ENCODE measurements at regions not wholly inside any gene's neighbourhood (a gene's known extent, or its start where the extent isn't known, plus 50 kb on each side); places are given as distances from the start of the nearest gene placed in this dataset.
"Not testable (repeated sequence)": the region's sequence is repeated elsewhere in the genome, so short reads cannot be mapped to it uniquely, and the experiment has no call there.

DNA sequence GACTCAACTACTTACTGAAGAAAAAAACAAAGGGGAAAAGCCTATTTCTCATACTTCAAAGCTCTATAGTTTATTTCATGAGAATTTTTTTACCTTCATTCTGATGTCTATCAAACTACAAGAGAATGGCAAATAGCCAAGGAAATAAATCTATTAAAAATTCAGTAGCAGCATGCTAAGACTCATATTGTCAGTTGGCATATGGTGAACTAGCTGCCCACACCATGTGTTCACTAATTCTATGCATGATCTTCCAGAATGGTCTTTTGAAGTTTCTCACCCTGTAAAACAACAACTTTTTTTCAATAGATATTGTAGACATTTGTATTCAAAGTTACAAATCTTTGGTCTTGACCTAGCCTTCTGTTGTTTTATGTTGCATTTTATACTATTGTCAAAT is 386.2 kb downstream of the RSL24D1 start:
- in situ Hi-C loops (cut with HindIII; ENCODE audit: low pct_unique_long_range_greater_than_20kb, low sequenced_read_pairs) = no loop called here
- no peak for DNase-seq (ENCODE audit: low read depth, low spot score)

DNA sequence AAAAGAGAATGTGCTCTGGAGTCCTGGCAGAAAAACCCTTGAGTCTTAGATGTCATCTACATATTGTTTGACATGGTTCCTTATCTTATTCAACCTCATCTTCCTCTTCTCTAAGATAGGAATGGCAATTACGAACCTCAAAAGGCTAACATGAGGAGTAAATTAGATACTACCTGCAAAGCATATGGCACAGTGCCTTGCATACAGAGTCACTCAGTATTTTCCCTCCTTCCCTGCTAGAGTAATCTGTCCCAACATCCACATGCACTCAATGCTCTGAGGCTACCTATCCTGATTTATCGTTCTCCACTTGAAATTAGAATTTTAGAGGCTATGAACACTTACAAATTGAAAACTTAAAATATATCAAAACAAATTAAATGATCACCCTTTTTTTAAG is 386.7 kb downstream of the RSL24D1 start:
- DNase-seq (ENCODE audit: low read depth, low spot score) = no peak
- in situ Hi-C loops (cut with HindIII; ENCODE audit: low pct_unique_long_range_greater_than_20kb, low sequenced_read_pairs) = no loop called here

DNA sequence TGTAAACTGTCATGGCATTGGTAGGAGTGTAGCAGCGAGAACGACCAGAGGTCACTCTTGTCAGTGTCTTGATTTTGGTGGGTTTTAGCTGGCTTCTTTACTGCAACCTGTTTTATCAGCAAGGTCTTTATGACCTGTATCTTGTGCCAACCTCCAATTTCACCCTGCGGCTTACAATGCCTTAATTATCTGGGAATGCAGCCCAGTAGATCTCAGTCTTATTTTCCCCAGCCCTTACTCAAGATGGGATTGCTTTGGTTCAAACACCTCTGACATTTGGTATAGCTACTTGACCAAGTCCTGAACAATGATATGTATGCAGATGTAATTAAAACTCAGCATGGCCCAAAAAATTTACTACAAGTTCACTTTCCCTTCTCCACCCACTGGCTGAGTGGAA is 388.4 kb downstream of the RSL24D1 start:
- in situ Hi-C loops (cut with HindIII; ENCODE audit: low pct_unique_long_range_greater_than_20kb, low sequenced_read_pairs) = no loop called here
- DNase-seq (ENCODE audit: low read depth, low spot score) = no peak

DNA sequence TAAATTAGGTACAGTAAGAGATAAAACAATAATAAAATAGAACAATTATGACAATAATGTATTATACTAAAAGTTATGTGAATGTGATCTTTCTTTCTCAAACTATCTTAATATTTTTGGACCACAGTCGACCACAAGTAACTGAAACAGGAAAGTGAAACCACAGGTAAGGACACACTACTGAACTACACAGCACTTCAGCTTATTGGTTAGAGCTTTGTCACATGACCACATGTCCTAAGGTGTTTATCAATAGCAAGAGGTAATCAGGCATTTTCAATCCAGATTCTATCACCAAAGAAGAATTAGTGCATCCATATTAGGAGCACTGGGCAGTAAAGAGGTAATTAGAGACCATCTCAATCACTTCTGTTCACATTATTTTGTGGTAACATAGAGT is 392.8 kb downstream of the RSL24D1 start:
- no peak for DNase-seq (ENCODE audit: low read depth, low spot score)
- in situ Hi-C loops (cut with HindIII; ENCODE audit: low pct_unique_long_range_greater_than_20kb, low sequenced_read_pairs) = no loop called here

DNA sequence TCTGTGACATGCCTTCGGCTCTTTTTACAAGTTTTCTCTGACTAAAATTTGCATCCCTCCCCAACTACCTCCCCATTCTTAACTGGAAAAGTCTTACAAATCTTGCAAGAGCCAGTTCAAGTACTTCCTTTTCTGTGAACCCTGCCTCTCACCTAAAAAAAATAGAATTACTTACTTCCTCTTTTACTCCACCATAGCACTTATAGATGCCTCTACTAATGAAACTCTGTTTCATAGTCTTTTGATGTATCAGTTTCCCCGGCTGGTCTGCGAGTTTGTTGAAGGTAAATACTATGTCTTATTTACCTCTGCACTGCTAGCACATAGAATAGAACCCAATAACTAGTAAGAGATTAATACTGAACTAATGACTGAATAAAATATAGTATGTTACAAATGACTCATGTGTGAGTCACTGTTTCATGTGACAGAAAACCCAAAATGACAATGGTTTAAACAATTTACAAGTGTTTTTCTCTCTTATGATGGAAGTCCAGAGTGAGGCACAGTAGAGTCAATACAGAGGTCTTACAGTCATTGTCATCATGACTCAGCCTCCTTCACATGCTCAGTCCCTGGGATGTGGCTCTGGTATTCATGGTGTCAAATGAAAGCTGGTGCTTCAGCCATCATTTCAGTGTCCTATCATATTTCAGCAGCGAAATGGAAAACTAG is 393.5 kb downstream of the RSL24D1 start:
- in situ Hi-C loops (cut with HindIII; ENCODE audit: low pct_unique_long_range_greater_than_20kb, low sequenced_read_pairs) = no loop called here
- DNase-seq (ENCODE audit: low read depth, low spot score) = peak; percentile 4

DNA sequence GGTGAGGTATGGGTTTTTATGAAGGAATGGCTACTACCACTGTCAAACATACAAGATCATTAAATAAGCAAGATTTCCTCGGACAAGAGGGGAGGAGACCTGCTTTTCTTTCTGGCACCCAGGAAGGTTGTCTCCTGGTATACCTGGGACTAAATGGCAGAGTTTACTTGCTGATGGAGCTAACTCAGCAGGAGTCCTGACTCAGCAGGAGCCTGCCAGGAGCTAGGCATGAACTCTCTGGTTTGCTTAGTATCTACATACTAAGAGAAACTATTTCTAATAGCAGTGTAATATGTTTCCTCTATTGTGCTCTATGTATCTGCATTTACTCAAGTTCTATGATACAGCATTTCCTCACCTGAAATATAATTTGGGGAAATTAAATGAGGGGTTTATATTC is 404.2 kb downstream of the RSL24D1 start:
- in situ Hi-C loops (cut with HindIII; ENCODE audit: low pct_unique_long_range_greater_than_20kb, low sequenced_read_pairs) = no loop called here
- no peak for DNase-seq (ENCODE audit: low read depth, low spot score)

DNA sequence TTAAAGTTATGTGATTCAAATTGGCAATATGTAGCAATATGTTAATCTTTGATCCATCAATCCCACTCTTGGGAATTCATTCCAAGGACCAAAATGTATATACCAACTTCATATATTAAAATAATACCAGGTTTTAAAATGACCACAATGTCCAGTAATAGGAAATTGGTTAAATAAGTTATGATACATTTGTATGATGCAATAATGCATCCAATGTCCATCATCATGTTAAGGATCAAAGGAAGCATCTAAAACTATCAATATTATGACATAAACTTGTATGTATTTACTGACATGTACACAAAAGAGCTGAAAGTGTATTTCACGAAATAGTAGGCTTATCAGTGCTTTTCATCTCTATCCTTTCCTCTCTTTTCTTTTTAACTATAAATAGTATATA is 406.0 kb downstream of the RSL24D1 start:
- no peak for DNase-seq (ENCODE audit: low read depth, low spot score)
- in situ Hi-C loops (cut with HindIII; ENCODE audit: low pct_unique_long_range_greater_than_20kb, low sequenced_read_pairs) = no loop called here

DNA sequence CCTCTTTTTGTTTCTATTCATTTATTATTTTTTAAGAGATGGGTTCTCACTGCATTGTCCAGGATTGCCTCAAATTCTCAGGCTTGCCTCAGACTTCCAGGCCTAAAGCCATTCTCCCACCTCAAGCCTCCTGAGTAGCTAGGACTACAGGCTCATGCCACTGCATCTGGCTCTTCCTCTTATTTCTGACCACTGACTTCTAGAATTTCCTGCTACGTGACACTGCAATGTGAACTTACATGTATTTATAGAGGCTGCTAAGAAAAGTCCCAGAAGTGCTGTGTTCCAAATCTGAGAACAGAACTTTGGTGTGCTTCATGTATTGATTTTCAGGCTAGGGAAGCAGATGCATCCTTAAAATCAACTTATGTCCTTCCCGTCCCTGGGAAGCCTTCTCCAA is 407.4 kb downstream of the RSL24D1 start:
- DNase-seq (ENCODE audit: low read depth, low spot score) = no peak
- in situ Hi-C loops (cut with HindIII; ENCODE audit: low pct_unique_long_range_greater_than_20kb, low sequenced_read_pairs) = no loop called here

DNA sequence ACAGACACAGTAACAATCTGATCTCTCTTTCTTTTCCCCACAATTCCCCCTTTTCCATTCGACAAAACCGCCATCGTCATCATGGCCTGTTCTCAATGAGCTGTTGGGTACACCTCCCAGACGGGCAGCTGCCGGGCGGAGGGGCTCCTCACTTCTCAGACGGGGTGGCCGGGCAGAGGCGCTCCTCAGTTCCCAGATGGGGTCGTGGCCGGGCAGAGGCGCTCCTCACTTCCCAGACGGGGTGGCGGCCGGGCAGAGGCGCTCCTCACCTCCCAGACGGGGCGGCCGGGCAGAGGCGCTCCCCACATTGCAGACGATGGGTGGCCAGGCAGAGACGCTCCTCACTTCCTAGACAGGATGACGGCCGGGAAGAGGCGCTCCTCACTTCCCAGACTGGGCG is 415.5 kb downstream of the RSL24D1 start:
- DNase-seq (ENCODE audit: low read depth, low spot score); in situ Hi-C loops (cut with HindIII; ENCODE audit: low pct_unique_long_range_greater_than_20kb, low sequenced_read_pairs): not testable (repeated sequence)

DNA sequence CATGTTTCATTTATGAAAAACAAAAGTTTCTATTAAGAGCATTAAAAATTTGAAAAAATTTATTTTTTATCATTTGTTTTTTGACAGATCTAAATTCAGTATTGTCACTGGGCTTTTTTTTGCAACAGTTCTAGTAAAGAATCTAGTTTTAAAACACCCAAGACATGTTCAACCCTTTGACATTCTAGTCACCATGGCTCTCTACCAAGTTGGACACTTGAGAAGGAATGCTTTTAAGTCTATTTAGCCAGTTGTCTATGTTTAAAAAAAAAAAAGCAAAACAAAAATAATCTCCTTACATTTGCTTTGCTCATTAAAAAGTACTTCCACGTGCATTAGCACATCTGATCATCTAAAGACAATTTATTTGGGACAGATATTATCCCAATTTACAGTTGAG is 417.5 kb downstream of the RSL24D1 start:
- in situ Hi-C loops (cut with HindIII; ENCODE audit: low pct_unique_long_range_greater_than_20kb, low sequenced_read_pairs) = no loop called here
- no peak for DNase-seq (ENCODE audit: low read depth, low spot score)

DNA sequence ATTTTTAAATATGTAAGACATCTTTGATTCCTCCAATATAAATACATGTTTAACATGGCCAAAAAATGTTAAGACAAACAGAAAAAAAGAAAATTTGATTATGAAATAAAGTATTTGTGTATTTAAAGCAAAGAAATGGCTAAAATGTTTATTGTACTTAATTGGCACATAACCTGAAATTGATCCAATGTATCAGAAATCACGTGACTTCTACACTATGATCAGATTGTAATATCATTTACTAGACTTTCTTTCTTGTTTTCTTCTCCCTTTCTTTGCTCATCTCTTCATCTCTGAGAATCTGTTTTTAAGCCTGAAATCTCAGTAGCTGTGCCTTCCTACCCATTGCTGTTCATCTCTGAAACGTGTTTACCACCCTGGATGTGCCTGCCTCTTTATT is 420.3 kb downstream of the RSL24D1 start:
- in situ Hi-C loops (cut with HindIII; ENCODE audit: low pct_unique_long_range_greater_than_20kb, low sequenced_read_pairs) = no loop called here

DNA sequence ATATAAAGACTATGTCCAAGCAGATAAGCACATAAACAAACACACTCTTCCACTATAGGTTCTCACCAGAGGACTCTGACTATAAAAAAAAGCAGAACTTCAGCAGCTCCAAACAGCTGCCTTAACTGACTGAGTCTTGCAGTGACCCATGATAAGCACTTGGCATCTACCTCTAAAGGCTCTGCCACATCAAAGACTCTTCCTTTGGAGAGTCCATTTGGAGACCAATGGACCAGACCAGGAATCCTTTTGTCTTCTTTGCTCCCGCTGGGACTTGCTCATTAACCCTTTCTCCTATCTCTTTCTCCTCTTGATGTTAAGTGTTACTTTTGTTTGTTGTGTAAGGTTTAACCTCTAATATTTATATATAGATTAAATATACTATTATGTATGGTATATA is 424.1 kb downstream of the RSL24D1 start:
- in situ Hi-C loops (cut with HindIII; ENCODE audit: low pct_unique_long_range_greater_than_20kb, low sequenced_read_pairs) = no loop called here
- no peak for DNase-seq (ENCODE audit: low read depth, low spot score)

More for the DNA sequence above, 420.3 kb downstream of the RSL24D1 start:
- no peak for DNase-seq (ENCODE audit: low read depth, low spot score)

DNA sequence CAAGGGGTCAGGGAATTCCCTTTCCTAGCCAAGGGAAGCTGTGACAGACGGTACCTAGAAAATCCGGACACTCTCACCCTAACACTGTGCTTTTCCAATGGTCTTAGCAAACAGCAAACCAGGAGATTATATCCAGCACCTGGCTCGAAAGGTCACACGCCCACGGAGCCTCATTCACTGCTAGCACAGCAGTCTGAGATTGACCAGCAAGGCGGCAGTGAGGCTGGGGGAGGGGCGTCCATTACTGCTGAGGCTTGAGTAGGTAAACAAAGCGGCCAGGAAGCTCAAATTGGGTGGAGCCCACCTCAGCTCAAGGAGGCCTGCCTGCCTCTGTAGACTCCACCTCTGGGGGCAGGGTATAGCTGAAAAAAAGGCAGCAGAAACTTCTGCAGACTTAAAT is 447.3 kb downstream of the RSL24D1 start:
- in situ Hi-C loops (cut with HindIII; ENCODE audit: low pct_unique_long_range_greater_than_20kb, low sequenced_read_pairs); DNase-seq (ENCODE audit: low read depth, low spot score): not testable (repeated sequence)

DNA sequence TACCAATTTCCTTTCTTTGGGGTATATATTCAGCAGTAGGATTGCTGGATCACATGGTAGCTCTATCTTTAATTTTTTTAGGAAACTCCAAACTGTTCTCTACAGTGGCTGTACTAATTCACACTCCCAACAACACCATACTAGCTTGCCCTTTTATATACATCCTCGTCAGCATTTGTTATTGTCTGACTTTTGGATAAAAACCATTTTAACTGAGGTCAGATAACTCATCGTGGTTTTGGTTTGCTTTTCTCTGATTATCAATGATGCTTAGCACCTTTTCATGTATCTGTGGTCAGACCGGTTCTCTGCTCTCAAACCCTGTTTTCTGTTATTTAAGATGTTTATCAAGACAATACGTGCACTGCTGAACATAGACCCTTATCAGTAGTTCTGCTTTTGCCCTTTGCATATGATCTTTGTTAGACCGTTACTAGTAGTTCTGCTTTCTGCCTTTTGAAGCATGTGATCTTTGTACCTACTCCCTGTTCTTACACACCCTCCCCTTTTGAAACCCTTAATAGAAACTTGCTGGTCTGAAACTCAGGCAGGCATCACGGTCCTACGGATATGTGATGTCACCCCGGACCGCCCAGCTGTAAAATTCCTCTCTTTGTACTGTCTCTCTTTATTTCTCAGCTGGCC is 474.3 kb downstream of the RSL24D1 start:
- no peak for DNase-seq (ENCODE audit: low read depth, low spot score)
- in situ Hi-C loops (cut with HindIII; ENCODE audit: low pct_unique_long_range_greater_than_20kb, low sequenced_read_pairs) = no loop called here

DNA sequence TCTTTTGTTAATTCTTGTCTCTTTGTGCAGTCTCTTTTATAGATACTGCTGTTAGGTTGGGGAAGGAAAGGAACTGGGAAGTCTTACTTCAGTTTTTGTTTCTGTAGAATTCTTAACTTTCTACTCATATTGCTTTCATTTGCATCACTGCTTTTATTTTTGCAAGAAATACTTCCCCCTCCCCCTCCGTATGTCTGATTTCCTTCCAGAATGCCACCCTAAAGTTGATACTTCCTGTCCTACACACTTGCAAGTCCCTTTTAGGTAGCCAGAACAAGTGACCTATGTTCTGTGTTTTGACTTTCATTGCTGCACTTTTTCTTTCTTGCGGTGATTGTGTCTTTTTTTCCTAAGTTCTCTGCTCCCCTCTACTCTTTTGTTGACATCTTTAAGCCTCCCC is 477.4 kb downstream of the RSL24D1 start:
- in situ Hi-C loops (cut with HindIII; ENCODE audit: low pct_unique_long_range_greater_than_20kb, low sequenced_read_pairs) = no loop called here
- no peak for DNase-seq (ENCODE audit: low read depth, low spot score)

DNA sequence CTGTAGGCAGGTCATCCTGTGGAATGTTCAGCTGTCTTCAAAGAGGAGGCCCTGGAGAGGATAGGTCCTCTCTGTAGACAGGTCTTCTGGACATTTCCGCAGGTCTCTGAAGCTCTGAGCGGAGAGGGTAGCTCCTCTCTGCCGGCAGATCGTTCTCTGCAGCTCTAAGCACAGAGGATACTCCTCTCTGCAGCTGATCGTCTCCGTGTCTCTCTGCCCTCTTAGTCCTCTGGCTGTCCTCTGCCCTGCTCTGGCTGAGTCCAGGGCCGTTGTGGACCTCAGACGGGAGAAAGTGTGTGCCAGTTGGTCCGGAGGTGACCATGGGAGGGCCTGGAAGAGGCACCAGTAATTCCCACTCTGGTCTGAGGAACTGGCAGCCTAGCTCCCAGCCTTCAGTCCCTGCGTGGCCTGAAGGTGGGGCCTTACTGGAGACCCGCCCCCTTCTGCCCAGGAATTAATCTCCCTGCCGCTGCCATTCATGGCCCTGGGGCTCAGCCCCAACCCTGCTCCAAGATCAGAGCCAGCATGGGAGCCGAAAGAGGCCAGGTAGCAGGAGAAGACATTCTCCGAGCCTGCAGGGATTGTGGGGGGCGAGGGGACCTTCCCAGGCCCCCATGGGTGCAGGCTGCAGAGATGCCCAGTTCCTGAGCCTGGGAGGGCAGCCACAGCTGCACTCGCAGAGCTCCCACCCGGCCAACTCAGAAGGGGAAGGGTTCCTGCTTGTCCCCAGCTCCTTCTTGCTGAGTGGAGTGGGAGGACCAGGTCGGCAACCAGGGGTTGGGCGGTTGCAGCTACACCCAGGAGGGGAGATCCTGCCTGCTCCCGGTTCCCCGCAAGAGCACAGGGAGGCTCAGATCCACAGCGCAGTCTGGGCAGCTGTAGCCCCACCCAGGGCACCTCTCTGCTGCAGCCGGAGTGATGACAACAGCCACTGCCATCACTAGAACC is 488.7 kb downstream of the RSL24D1 start:
- in situ Hi-C loops (cut with HindIII; ENCODE audit: low pct_unique_long_range_greater_than_20kb, low sequenced_read_pairs) = no loop called here

DNA sequence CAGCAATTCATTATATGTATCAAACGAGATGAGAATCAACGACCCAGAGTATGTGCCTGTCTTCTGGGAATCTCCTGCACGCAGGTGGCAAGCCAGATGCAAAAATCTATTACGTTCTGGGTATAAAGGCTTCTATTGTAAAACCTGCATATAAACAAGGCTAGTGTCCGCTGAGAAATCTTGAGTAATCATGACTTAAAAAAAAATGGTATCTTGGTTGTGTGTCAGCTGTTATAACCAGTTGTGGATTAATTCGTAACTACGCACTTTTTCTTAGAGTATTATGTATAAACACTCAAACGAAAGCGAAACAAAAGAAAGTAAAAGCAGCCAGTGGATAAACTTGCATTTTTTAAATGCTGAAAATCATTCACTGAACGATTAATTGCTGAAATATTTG is 509.1 kb downstream of the RSL24D1 start:
- in situ Hi-C loops (cut with HindIII; ENCODE audit: low pct_unique_long_range_greater_than_20kb, low sequenced_read_pairs) = no loop called here
- DNase-seq (ENCODE audit: low read depth, low spot score) = peak; percentile 19

More for the DNA sequence above, 488.7 kb downstream of the RSL24D1 start:
- DNase-seq (ENCODE audit: low read depth, low spot score) = no peak

All from SK-MEL-5 (cell line).